EH (cell line): ENCODE measurements at regions not wholly inside any gene's neighbourhood (a gene's known extent, or its start where the extent isn't known, plus 50 kb on each side); places are given as distances from the start of the nearest gene placed in this dataset.
"Not testable (repeated sequence)": the region's sequence is repeated elsewhere in the genome, so short reads cannot be mapped to it uniquely, and the experiment has no call there.

Source experiments
- DNase-seq: peaks from one replicate; pipeline ENCODE4 v3.0.0-alpha.2; 2015; ENCODE audit warnings: low read depth

GRCh38 chr6:99802396-99803031 lies 191.5 kb downstream of the MCHR2 start:
- DNase-seq: no peak

- DNase-seq: no peak
These were observed 185.0 kb downstream of the MCHR2 start for GRCh38 chr6:99808992-99809391.

- no peak for DNase-seq
These were observed 183.7 kb downstream of the MCHR2 start for GRCh38 chr6:99810295-99810694.

GRCh38 chr6:99810942-99811620 lies 182.9 kb downstream of the MCHR2 start:
- no peak for DNase-seq

- no peak for DNase-seq
These were observed 182.4 kb downstream of the MCHR2 start for GRCh38 chr6:99811636-99812035.

GRCh38 chr6:99813565-99813964 lies 180.5 kb downstream of the MCHR2 start:
- DNase-seq: no peak

- no peak for DNase-seq
These were observed 179.6 kb downstream of the MCHR2 start for GRCh38 chr6:99814230-99814928.

GRCh38 chr6:99816795-99817194 lies 177.2 kb downstream of the MCHR2 start:
- no peak for DNase-seq

GRCh38 chr6:99818161-99818560 lies 175.9 kb downstream of the MCHR2 start:
- no peak for DNase-seq

GRCh38 chr6:99819853-99820252 lies 174.2 kb downstream of the MCHR2 start:
- no peak for DNase-seq

- DNase-seq: no peak
These were observed 172.9 kb downstream of the MCHR2 start for GRCh38 chr6:99821164-99821563.

- DNase-seq: peak; percentile 72
These were observed 171.1 kb downstream of the MCHR2 start for GRCh38 chr6:99822741-99823512.

GRCh38 chr6:99823513-99824235 lies 170.3 kb downstream of the MCHR2 start:
- not testable (repeated sequence) for DNase-seq

- DNase-seq: no peak
These were observed 161.0 kb downstream of the MCHR2 start for GRCh38 chr6:99833034-99833433.

GRCh38 chr6:99836471-99836870 lies 157.6 kb downstream of the MCHR2 start:
- DNase-seq: peak; percentile 11

- no peak for DNase-seq
These were observed 155.4 kb downstream of the MCHR2 start for GRCh38 chr6:99838607-99839006.

GRCh38 chr6:99841297-99841696 lies 152.7 kb downstream of the MCHR2 start:
- no peak for DNase-seq

GRCh38 chr6:99846006-99846405 lies 148.0 kb downstream of the MCHR2 start:
- DNase-seq: no peak

- DNase-seq: no peak
These were observed 143.2 kb downstream of the MCHR2 start for GRCh38 chr6:99850841-99851240.

GRCh38 chr6:99852031-99852430 lies 142.0 kb downstream of the MCHR2 start:
- no peak for DNase-seq

- no peak for DNase-seq
These were observed 127.0 kb downstream of the MCHR2 start for GRCh38 chr6:99867026-99867425.
